ENCODE measurements at regions not wholly inside any gene's neighbourhood (a gene's known extent, or its start where the extent isn't known, plus 50 kb on each side); places are given as distances from the start of the nearest gene placed in this dataset.

DNA sequence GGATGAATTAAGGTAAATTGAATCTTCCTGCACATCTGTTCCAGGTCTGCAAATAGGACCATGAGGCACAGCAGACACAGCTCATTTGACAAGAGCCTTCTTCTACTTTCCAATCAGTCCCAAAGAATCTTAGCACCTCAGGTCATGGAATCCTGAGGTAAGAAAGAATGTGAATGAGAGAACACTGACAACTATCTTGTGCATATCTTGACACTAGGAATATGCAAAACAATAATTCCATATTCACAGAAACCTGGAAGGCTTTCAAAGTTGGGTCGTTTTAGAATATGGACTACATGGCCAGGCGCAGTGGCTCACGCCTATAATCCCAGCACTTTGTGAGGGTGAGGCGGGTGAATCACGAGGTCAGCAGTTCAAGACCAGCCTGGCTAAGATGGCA, 1009.4 kb upstream of the GOT2 start:
- Histone ChIP-seq H3K4me1 (ENCODE audit: low read depth) (no peaks in the 10 kb centered on the region), H3K4me3 (no peak overlapping the region), H3K36me3 (ENCODE audit: low read depth) (no peaks in the 10 kb centered on the region), H3K9me3 (peaks cover 47% of the 10 kb centered on the region)
- TF ChIP-seq CTCF (IDR thresholded peaks at IDR 0.05), result no peak
- DNase-seq, result no peak
- intact Hi-C loops (cut with DNase I, micrococcal nuclease), result no loop called here
- no peak for ATAC-seq

GRCh38 chr16:59740858-59741257, 1006.7 kb upstream of the GOT2 start:
- intact Hi-C loops (cut with DNase I, micrococcal nuclease), result no loop called here
- TF ChIP-seq CTCF (IDR thresholded peaks at IDR 0.05), result no peak
- Histone ChIP-seq H3K9me3 (peaks cover 59% of the 10 kb centered on the region), H3K36me3 (ENCODE audit: low read depth) (no peaks in the 10 kb centered on the region), H3K4me1 (ENCODE audit: low read depth) (no peaks in the 10 kb centered on the region), H3K4me3 (no peak overlapping the region)
- ATAC-seq (no peak), DNase-seq (no peak)

- intact Hi-C loops (cut with DNase I, micrococcal nuclease), result no loop called here
- no peak for ATAC-seq
- no peak for TF ChIP-seq CTCF (IDR thresholded peaks at IDR 0.05)
Measured at GRCh38 chr16:59737274-59737673, 1003.2 kb upstream of the GOT2 start.

GRCh38 chr16:59733321-59733720, 999.2 kb upstream of the GOT2 start:
- Histone ChIP-seq H3K36me3 (ENCODE audit: low read depth) (no peaks in the 10 kb centered on the region), H3K4me3 (no peak overlapping the region), H3K9me3 (peaks cover 42% of the 10 kb centered on the region), H3K4me1 (ENCODE audit: low read depth) (no peaks in the 10 kb centered on the region)
- DNase-seq (no peak), ATAC-seq (no peak)
- no peak for TF ChIP-seq CTCF (IDR thresholded peaks at IDR 0.05)
- intact Hi-C loops (cut with DNase I, micrococcal nuclease), result no loop called here

More at GRCh38 chr16:59737274-59737673, 1003.2 kb upstream of the GOT2 start:
- no peak overlapping the region for H3K4me3 ChIP-seq
- peaks cover 52% of the 10 kb centered on the region for H3K9me3 ChIP-seq
- H3K4me1 ChIP-seq (ENCODE audit: low read depth), result no peaks in the 10 kb centered on the region
- no peak for DNase-seq
- no peaks in the 10 kb centered on the region for H3K36me3 ChIP-seq (ENCODE audit: low read depth)

DNA sequence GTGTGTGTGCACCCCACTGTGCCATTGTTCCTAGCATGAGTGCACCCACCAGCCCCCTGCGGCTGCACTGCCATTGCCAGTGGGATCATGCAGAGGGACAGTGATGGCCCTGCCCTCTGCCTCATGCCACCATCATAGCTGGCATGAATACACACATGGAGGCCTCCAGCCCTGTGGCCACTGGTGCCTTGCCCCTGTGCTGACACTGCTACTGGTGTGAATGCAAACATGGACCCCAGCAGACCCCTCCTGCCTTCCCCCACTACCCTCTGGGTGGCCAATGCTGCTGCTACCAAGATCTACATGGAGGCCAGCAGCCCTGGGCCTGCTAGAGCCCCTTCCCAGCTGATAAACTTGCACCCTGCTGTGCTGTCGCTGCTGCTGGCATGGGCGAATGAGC, 995.5 kb upstream of the GOT2 start:
- no peaks in the 10 kb centered on the region for H3K4me1 ChIP-seq (ENCODE audit: low read depth)
- intact Hi-C loops (cut with DNase I, micrococcal nuclease), result no loop called here
- no peak overlapping the region for H3K4me3 ChIP-seq
- no peak for TF ChIP-seq CTCF (IDR thresholded peaks at IDR 0.05)
- peaks cover 38% of the 10 kb centered on the region for H3K9me3 ChIP-seq
- DNase-seq (no peak), ATAC-seq (no peak)
- H3K36me3 ChIP-seq (ENCODE audit: low read depth), result no peaks in the 10 kb centered on the region

DNA sequence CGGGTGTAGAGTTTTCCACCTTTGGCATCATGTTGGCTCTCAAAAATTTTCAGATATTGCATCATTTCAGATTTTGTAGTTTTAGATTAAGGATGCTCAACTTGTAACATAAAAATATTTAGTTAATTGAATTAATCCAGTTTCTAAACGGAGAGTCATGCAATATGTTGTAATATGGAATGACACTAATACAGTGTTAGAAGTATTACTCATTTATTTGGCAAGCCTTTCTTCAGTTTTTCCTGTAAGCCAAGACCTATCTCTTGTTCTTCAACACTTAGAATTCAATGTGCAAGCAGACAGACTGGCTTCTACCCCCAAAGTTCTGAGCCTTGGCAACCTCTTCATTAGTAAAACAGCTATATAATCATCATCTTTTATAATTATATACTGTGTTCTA, 985.0 kb upstream of the GOT2 start:
- intact Hi-C loops (cut with DNase I, micrococcal nuclease), result no loop called here
- TF ChIP-seq CTCF (IDR thresholded peaks at IDR 0.05), result no peak
- Histone ChIP-seq H3K36me3 (ENCODE audit: low read depth) (no peaks in the 10 kb centered on the region), H3K4me1 (ENCODE audit: low read depth) (no peaks in the 10 kb centered on the region), H3K4me3 (no peak overlapping the region), H3K9me3 (peaks cover 29% of the 10 kb centered on the region)
- no peak for DNase-seq
- no peak for ATAC-seq

Data from mucosa of descending colon (tissue), 3 donors.